GM18505 (cell line): ENCODE measurements at regions not wholly inside any gene's neighbourhood (a gene's known extent, or its start where the extent isn't known, plus 50 kb on each side); places are given as distances from the start of the nearest gene placed in this dataset.
"Not testable (repeated sequence)": the region's sequence is repeated elsewhere in the genome, so short reads cannot be mapped to it uniquely, and the experiment has no call there.

Experiments used
- ATAC-seq: cut with Tn5 transposase; IDR thresholded peaks from one replicate; pipeline ENCODE4 v1.9.1; 2021; ENCODE audit not compliant: unreplicated experiment
- POLR2A ChIP-seq: IDR thresholded peaks from 4 replicates; pipeline ENCODE4 v1.6.1; 2011; ENCODE audit warnings: borderline replicate concordance; ENCODE audit not compliant: insufficient read depth, insufficient read length; ENCODE audit errors: extremely low read depth

DNA sequence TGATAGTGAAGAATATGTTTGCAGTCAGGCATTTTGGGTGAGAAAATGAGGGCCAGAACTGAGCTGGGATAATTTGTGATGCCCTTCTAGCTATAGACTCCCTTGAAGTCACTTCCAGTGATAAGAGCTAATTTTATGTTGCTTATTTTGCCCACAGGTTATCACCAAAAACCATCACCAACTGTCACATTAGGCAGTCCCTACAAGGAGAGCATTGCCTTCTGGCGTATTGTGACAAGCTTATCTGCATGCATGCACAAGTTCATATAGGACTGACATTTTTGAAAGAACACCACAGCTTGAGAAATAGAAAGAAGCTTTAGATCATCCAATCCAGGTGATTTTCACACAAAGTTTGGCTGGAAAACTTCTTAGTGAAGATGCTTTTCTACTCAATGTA lies 735.3 kb upstream of the RAG2 start:
- no peak for ATAC-seq
- TF ChIP-seq POLR2A = no peak

DNA sequence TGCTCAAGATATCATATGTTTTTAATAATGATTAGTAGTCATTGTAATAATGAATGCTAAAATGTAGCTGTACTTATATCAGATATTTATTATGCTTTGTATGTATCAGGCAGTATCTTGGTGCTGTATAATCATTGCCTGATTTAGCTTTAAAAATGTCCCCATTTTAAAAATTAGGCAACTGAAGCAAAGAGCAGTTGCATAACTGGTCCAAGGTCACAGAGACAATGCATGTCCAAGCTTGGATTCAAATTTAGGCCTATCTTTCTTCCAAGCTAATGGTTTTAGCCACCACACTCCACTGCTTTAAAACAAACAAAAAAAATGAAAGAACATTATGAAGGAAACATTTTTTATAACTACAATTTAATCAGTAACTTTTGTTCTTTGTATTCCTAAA lies 725.8 kb upstream of the RAG2 start:
- ATAC-seq = no peak

DNA sequence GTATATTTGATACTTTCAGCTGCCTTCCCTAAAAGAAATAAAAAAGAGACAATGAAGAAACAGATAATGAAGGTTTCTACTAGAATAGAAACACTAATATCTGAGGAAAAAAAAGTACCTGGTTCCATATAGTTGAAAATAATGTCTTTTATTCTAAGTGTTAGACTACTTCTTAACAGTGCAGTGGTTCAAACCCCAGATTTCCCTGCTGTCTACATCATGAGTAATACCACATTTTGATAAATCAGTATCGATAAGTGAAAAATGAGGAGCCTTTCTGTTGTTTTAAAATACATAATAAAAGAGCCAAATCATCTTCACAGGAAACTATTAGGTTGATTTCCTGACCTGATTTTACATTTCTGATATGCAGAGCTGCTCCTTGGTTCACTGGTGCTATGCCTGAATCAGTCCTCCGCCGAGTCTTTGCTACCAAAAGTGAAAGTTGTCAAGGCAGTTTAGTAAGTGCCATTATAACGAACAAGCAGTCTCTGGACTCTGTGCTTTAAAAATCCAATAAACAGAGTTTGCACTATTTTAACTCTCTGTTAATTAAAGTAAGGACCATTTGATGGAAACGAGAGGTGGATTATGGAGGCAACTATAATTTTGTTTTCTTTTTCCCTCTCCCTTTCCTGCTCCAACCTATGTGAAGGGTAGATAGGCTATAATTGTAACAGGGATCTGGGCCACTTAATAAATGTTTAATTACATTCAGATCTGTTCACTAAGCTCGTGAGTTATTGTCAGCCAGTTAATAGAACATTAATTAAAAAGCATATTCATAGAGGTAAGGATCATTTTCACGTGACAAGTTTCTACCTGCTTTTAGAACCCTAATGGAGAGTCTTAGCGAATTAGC lies 724.5 kb upstream of the RAG2 start:
- TF ChIP-seq POLR2A = no peak
- ATAC-seq = no peak

More for the DNA sequence above, 725.8 kb upstream of the RAG2 start:
- TF ChIP-seq POLR2A = no peak

DNA sequence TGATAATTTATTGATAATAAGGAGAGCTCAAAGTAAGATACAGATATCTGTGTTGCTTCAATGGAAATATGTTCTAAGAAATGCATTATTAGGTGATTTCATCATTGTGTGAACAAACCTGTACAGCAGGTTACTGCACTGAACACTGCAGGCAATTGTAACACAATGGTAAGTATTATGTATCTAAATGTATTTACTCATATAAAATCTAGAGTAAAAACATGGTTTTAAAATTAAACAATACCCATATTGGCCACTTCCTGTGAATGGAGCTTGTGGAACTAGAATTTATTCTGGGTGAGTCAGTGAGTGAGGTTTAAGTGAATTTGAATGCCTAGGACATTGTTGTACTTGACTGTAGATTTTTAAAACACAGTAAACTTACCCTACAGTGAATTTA lies 722.9 kb upstream of the RAG2 start:
- no peak for ATAC-seq
- no peak for TF ChIP-seq POLR2A

DNA sequence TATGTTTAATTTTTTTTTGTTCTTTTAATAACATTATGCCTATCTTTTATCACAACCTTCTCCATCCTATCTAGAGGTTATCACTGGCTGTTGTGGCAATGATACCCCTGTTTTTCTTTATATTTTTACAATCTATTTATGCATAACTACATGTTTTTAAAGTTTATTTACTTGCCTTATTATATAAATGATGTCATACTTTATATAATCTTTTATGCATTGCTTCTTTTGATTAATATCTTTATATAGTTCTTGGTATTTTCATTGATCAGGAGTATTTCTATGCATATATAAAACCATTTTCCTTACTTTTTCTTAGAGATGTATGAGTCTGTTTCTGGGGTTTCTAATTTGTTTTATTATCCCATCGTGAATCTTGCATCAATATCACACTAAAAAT lies 719.8 kb upstream of the RAG2 start:
- no peak for TF ChIP-seq POLR2A

DNA sequence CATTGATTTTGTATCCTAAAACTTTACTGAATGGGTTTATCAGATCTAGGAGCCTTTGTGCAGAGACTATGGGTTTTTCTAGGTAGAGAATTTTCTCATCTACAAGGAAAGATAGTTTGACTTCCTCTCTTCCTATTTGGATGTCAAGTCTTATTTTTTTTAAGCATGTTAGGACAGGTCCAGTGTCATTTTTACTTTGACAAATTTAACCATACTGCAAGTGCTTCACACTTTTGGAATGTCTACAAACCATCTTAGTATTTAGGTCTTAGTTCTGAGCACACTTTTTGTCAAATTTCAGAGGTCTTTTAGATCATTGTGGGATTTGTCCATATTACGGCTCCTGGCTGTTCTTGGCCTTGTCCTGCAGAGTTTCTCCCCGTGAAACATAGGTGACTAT lies 715.2 kb upstream of the RAG2 start:
- ATAC-seq = no peak
- TF ChIP-seq POLR2A = no peak

More for the DNA sequence above, 719.8 kb upstream of the RAG2 start:
- ATAC-seq = no peak

DNA sequence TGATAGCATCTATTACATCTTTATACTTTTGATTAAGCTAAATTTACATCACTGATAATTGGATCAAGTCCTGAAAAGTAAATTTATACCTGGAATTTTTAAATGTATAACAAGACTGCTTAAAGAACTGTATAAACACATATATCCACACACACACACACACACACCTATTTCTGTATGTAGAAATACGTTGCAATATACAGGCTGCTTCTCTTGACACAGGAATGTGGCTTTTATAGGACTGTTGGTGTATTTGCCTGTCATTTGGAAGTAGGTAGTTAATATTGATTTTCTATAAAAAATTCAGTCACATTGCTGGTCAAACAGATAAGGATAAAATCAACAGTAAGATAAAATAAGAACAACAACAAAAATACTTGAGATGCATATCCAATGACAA lies 708.5 kb upstream of the RAG2 start:
- no peak for TF ChIP-seq POLR2A
- no peak for ATAC-seq

DNA sequence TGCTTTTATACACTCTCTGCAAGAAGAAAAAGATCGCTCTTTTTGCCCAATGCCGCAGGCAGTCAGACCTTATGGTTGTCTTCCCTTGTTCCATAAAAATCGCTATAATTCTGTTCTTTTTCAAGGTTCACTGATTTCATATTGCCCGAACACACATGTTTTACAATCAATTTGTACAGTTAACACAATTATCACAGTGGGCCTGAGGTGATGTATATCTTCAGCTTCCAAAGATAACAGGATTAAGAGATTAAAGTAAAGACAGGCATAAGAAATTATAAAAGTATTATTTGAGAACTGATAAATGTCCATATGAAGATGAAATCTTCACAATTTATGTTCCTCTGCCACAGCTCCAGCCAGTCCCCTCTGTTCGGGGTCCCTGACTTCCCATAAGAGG lies 703.4 kb upstream of the RAG2 start:
- ATAC-seq = not testable (repeated sequence)

DNA sequence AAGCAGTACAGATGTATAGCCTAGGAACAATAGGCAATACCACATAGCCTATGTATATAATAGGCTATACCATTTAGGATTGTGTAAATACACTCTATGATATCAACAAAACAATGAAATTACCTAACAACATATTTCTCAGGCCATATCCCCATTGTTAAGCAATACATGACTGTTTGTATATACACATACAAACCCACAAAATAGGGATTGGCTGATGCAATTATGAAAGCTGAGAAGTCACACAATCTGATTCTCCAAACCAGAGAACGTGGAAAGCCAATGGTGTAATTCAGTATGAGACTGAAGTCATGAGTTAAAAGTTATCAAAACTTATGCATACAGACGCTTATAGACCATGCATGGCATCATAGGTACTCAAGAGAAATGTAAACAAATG lies 700.1 kb upstream of the RAG2 start:
- ATAC-seq = no peak
- no peak for TF ChIP-seq POLR2A

DNA sequence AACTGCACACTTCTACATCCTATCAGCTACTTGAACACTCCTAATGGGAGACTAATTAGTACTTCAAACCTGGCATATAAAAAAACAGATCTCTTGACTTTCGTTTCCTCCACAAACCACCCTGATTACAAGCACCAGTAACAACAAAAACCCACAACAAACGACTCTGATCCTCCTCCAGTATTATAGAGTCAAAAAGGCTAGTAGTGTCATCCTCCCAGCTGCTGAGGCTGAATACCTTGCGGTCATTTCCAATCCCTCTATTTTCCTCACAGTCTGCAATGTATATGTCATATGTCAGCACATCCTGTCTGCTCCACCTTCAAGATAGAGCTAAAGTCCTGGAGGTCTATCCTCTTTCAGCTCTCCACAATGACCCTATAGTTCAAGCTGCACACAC lies 688.9 kb upstream of the RAG2 start:
- no peak for ATAC-seq
- no peak for TF ChIP-seq POLR2A

DNA sequence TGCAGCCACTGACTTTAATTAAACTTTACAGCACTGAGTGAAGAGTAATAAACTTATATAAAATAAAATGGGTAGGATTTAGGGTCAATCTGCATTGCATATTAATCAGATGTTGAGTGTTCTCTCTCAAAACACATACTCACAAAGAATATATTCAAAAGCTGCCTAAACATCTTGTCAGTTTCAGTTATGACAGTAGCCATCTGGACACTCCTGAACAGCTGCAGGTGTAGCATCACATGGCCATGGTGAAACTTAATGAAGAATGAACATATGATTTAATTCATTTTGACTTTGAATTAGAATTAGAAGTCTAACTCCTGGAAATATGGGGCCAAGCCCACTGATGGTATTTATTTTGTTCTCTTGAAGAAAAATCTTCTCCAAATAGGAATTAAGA lies 684.3 kb upstream of the RAG2 start:
- ATAC-seq = no peak
- TF ChIP-seq POLR2A = no peak

DNA sequence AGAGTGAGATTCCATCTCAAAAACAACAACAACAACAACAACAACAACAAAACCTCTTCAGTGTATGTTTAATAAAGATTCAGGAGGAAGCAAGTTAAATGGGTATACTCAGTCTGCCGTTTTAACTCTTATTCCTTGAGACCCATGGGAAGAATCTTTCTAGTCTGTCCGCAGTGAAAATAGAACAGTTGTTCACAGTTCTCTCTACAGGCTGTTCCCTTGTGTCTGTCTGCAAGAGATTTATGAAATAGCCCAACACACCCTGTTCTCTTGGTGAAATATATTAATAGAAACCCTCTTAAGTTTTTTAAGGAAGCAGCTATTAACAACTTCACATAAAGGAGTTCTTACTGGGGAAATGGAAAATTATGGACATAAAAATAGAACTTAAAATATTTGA lies 682.2 kb upstream of the RAG2 start:
- ATAC-seq = no peak
- TF ChIP-seq POLR2A = no peak

DNA sequence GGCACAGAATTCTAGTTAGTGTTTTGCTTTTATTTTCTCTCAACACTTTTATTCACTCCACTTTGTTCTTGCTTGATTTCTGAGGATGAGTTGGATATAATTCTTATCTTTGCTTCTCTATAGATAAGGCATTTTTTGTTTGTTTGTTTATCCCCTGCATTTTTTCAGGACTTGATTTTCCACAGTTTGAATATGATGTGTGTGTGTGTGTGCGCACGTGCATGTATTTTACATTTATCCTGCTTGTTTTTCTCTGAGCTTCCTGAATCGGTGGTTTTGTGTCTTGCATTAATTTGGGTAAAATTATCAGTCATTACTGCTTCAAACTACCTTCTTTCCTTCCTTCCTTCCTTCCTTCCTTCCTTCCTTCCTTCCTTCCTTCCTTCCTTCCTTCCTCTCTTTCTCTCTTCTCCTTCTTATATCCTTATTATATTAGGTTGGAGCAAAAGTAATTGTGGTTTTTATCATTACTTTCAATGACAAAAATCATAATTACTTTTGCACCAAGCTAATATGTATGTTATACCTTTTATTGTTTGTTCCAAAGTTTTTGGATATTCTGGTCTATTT lies 679.9 kb upstream of the RAG2 start:
- TF ChIP-seq POLR2A = no peak

DNA sequence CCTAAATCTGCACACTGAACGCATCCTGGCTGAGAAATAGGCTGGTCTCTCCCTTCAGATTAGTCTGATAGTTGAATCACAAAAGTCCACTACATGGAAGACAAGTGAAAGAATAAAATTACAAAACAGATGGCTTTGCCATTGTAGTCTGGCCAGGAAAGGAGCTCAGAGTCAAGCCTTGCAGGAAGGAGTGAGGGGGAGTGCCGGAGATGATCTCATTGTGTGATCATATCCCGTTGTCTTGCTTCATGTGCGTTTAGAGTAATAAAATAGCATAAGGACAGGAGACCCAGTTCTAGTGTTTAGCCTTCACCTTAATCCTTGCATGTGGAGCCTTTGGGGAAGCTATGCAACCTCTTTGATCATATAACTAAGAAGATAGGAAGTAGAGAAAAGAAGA lies 666.7 kb upstream of the RAG2 start:
- no peak for TF ChIP-seq POLR2A
- ATAC-seq = no peak

More for the DNA sequence above, 679.9 kb upstream of the RAG2 start:
- no peak for ATAC-seq
